CD4-positive, alpha-beta memory T cell (primary cell): ENCODE measurements at regions not wholly inside any gene's neighbourhood (a gene's known extent, or its start where the extent isn't known, plus 50 kb on each side); places are given as distances from the start of the nearest gene placed in this dataset.
"Not testable (repeated sequence)": the region's sequence is repeated elsewhere in the genome, so short reads cannot be mapped to it uniquely, and the experiment has no call there.

ENCODE experiments used
- CTCF ChIA-PET: fragments of 350-600 bp; sonication (Branson Sonifier 250); formaldehyde crosslinking; loops from one replicate; lab custom pipeline; 2021; ENCODE audit warnings: inconsistent platforms; ENCODE audit not compliant: partially characterized antibody; lab: Charles Lee
- POLR2A ChIA-PET: fragments of 350-600 bp; sonication (Branson Sonifier 250); formaldehyde crosslinking; loops from one replicate; lab custom pipeline; 2021; ENCODE audit not compliant: partially characterized antibody; lab: Charles Lee
- DNase-seq, 5 donors: peaks; one replicate each; pipeline versions ENCODE4 v3.0.0 to v3.0.0-alpha.2; 2020 to 2022; ENCODE audit warnings: mixed read lengths in 1 of 5
- H3K27ac ChIP-seq: one replicate; pipeline ENCODE4 v1.7.0; 2013; ENCODE audit warnings: low read depth, low read length
- H3K27me3 ChIP-seq: 2 replicates; pipeline ENCODE4 v1.7.0; 2013; ENCODE audit warnings: mild to moderate bottlenecking, low read length, moderate library complexity; ENCODE audit not compliant: insufficient read depth
- H3K36me3 ChIP-seq: 2 replicates; pipeline ENCODE4 v1.7.0; 2013; ENCODE audit warnings: mild to moderate bottlenecking, low read length, moderate library complexity; ENCODE audit not compliant: insufficient read depth
- H3K4me1 ChIP-seq: 2 replicates; pipeline ENCODE4 v1.7.0; 2013; ENCODE audit warnings: mild to moderate bottlenecking, low read length, moderate library complexity; ENCODE audit not compliant: insufficient read depth
- H3K4me3 ChIP-seq, 2 donors: one replicate each; pipeline ENCODE4 v1.7.0; 2013; ENCODE audit warnings: low read length in 2 of 2, mild to moderate bottlenecking in 1 of 2
- H3K9me3 ChIP-seq, 2 donors: one replicate each; pipeline ENCODE4 v1.7.0; 2013; ENCODE audit warnings: low read length in 2 of 2, control low read depth in 1 of 2; ENCODE audit not compliant: control insufficient read depth in 1 of 2
- H3K27ac Mint-ChIP-seq, 7 donors: one replicate each; pipeline ENCODE4 v1.8.0; 2020 to 2021; ENCODE audit warnings: mixed read lengths in 7 of 7, mild to moderate bottlenecking in 6 of 7, inconsistent platforms in 3 of 7, moderate library complexity in 3 of 7
- H3K27me3 Mint-ChIP-seq, 2 donors: one replicate each; pipeline ENCODE4 v1.8.0; 2020 to 2021; ENCODE audit warnings: mixed read lengths in 2 of 2
- H3K36me3 Mint-ChIP-seq, 2 donors: one replicate each; pipeline ENCODE4 v1.8.0; 2020 to 2021; ENCODE audit warnings: mixed read lengths in 2 of 2, inconsistent platforms in 1 of 2, mild to moderate bottlenecking in 1 of 2
- H3K4me1 Mint-ChIP-seq, 4 donors: one replicate each; pipeline ENCODE4 v1.8.0; 2020 to 2021; ENCODE audit warnings: mixed read lengths in 4 of 4, mild to moderate bottlenecking in 1 of 4
- H3K4me3 Mint-ChIP-seq, 8 donors: one replicate each; pipeline ENCODE4 v1.8.0; 2020 to 2021; ENCODE audit warnings: mixed read lengths in 8 of 8, mild to moderate bottlenecking in 7 of 8, moderate library complexity in 6 of 8, inconsistent platforms in 3 of 8
- H3K9me3 Mint-ChIP-seq, 8 donors: one replicate each; pipeline ENCODE4 v1.8.0; 2020 to 2021; ENCODE audit warnings: mixed read lengths in 8 of 8, mild to moderate bottlenecking in 5 of 8, inconsistent platforms in 3 of 8, moderate library complexity in 1 of 8
- intact Hi-C: fragments of 100-400 bp; cut with micrococcal nuclease; formaldehyde crosslinking; loops from one replicate; pipeline ENCODE4 v1.15.1; 2023

- H3K9me3 Mint-ChIP-seq, H3K27ac ChIP-seq, H3K4me1 Mint-ChIP-seq, H3K4me1 ChIP-seq, H3K4me3 Mint-ChIP-seq, H3K9me3 ChIP-seq, H3K36me3 ChIP-seq, CTCF ChIA-PET, H3K36me3 Mint-ChIP-seq, H3K27ac Mint-ChIP-seq, DNase-seq, POLR2A ChIA-PET, H3K4me3 ChIP-seq, H3K27me3 ChIP-seq, H3K27me3 Mint-ChIP-seq: not testable (repeated sequence)
- intact Hi-C loops, result loop anchor here (5.0 kb wide), 2 partner anchors 108 to 233 kb away; partner anchors contain the start of gene NEK5
Measured at GRCh38 chr13:52234928-52235327, 75.5 kb upstream of the NEK3 start.

GRCh38 chr13:52223063-52223462 is 63.7 kb upstream of the NEK3 start:
- H3K27ac ChIP-seq, H3K36me3 Mint-ChIP-seq, H3K27me3 Mint-ChIP-seq, H3K36me3 ChIP-seq, H3K9me3 ChIP-seq, H3K4me1 Mint-ChIP-seq, H3K27ac Mint-ChIP-seq, H3K27me3 ChIP-seq, H3K4me3 ChIP-seq, DNase-seq, CTCF ChIA-PET, H3K9me3 Mint-ChIP-seq, H3K4me1 ChIP-seq, POLR2A ChIA-PET, intact Hi-C loops, H3K4me3 Mint-ChIP-seq: not testable (repeated sequence)

GRCh38 chr13:52213920-52214319 is 54.5 kb upstream of the NEK3 start:
- CTCF ChIA-PET, H3K27ac Mint-ChIP-seq: not testable (repeated sequence)
- peaks cover 17 to 22% of the 10 kb centered on the region in 2 donors for H3K27me3 Mint-ChIP-seq

GRCh38 chr13:52212886-52213285 is 53.5 kb upstream of the NEK3 start:
- H3K36me3 ChIP-seq, H3K9me3 Mint-ChIP-seq, H3K4me3 Mint-ChIP-seq, CTCF ChIA-PET, H3K4me1 Mint-ChIP-seq, H3K36me3 Mint-ChIP-seq, intact Hi-C loops, POLR2A ChIA-PET, H3K4me1 ChIP-seq, H3K4me3 ChIP-seq, H3K27me3 ChIP-seq, H3K27ac Mint-ChIP-seq, H3K9me3 ChIP-seq, DNase-seq, H3K27ac ChIP-seq: not testable (repeated sequence)
- peaks cover 17 to 22% of the 10 kb centered on the region in 2 donors for H3K27me3 Mint-ChIP-seq

More at GRCh38 chr13:52213920-52214319, 54.5 kb upstream of the NEK3 start:
- H3K9me3 ChIP-seq, H3K27me3 ChIP-seq, H3K4me3 Mint-ChIP-seq, H3K4me3 ChIP-seq, H3K27ac ChIP-seq, H3K4me1 Mint-ChIP-seq, H3K9me3 Mint-ChIP-seq, H3K36me3 Mint-ChIP-seq, POLR2A ChIA-PET, intact Hi-C loops, H3K4me1 ChIP-seq, DNase-seq, H3K36me3 ChIP-seq: not testable (repeated sequence)

- intact Hi-C loops, H3K9me3 ChIP-seq, POLR2A ChIA-PET, H3K27ac Mint-ChIP-seq, CTCF ChIA-PET, H3K36me3 Mint-ChIP-seq, DNase-seq, H3K36me3 ChIP-seq, H3K9me3 Mint-ChIP-seq, H3K4me1 ChIP-seq, H3K4me3 ChIP-seq, H3K4me3 Mint-ChIP-seq, H3K27me3 ChIP-seq, H3K4me1 Mint-ChIP-seq, H3K27ac ChIP-seq: not testable (repeated sequence)
- H3K27me3 Mint-ChIP-seq, result peaks cover 15 to 17% of the 10 kb centered on the region in 2 donors
Measured at GRCh38 chr13:52211416-52211776, 52.0 kb upstream of the NEK3 start.

- DNase-seq, H3K27ac Mint-ChIP-seq, H3K4me3 Mint-ChIP-seq, H3K27me3 ChIP-seq, H3K36me3 Mint-ChIP-seq, POLR2A ChIA-PET, H3K4me3 ChIP-seq, H3K4me1 Mint-ChIP-seq, H3K9me3 Mint-ChIP-seq, H3K36me3 ChIP-seq, intact Hi-C loops, H3K9me3 ChIP-seq, H3K4me1 ChIP-seq, CTCF ChIA-PET, H3K27ac ChIP-seq: not testable (repeated sequence)
- peaks cover 15% of the 10 kb centered on the region in 2 donors for H3K27me3 Mint-ChIP-seq
Measured at GRCh38 chr13:52210564-52211415, 51.4 kb upstream of the NEK3 start.
